Inferior parietal cortex (tissue), 1 donor: ENCODE measurements at regions not wholly inside any gene's neighbourhood (a gene's known extent, or its start where the extent isn't known, plus 50 kb on each side); places are given as distances from the start of the nearest gene placed in this dataset.
"Not testable (repeated sequence)": the region's sequence is repeated elsewhere in the genome, so short reads cannot be mapped to it uniquely, and the experiment has no call there.

Experiments used
- DNase-seq: peaks from one replicate; pipeline ENCODE4 v3.0.0-alpha.2; 2016; ENCODE audit errors: extremely low spot score

GRCh38 chr5:26553079-26553478 lies 485.3 kb downstream of the CDH9 start:
- DNase-seq, result no peak

DNA sequence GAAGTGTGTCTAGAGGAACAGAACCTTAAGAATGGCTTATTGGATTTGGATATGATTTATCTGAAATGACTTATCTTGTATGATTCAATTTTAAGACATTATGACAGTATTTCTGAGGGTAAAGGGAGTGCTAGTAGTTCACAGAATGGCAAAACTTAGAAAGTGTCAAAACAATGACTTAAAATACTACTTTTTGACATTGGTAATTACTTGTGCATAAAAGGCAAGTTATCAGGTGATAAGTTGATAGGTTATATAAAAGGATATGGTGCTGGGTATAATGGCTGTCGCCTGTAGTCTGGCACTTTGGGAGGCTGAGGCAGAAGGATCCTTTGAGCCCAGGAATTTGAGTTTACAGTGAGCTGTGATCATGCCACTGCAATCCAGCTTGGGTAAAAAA lies 494.4 kb downstream of the CDH9 start:
- DNase-seq, result no peak

DNA sequence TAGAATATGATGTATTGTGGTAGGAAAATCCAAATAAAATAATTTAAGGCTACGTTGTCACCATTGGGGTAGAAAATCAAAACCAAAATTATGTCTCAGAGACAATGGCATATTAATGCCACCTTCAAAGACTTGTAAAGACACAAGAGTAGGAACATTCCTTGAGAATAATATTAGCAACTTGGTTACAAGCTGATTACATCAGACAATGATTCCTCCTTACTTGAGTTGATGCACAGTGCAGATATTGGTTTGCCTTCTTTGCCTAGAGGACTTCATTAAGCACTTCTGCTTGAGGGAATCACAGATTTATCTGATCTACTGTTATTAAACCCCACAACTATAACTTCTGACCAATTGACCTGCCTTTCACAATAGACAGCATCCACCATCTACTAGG lies 500.2 kb downstream of the CDH9 start:
- DNase-seq, result no peak

- no peak for DNase-seq
Measured at GRCh38 chr5:26535215-26535614, 503.2 kb downstream of the CDH9 start.

GRCh38 chr5:26530305-26530704 lies 508.1 kb downstream of the CDH9 start:
- no peak for DNase-seq

- DNase-seq, result no peak
Measured at GRCh38 chr5:26519245-26519644, 519.1 kb downstream of the CDH9 start.

GRCh38 chr5:26518065-26518464 lies 520.3 kb downstream of the CDH9 start:
- no peak for DNase-seq

DNA sequence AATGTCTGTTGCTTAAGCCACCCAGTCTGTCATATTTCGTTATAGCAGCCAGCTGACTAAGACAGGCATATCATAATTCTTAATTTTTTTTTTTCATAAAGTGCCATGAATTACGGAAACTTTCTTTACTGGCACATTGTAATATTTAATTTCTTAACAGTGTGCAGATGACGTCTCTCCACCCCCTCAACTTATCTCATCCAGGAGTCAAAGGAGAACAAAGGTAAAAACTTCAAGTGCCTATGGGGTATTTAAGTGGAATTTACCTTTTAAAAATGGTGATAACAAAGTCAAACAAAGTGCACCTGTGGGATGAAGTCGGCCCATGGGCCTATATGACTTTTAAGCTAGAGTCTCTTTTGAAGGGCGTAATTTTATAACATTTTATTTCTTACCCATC lies 539.4 kb downstream of the CDH9 start:
- no peak for DNase-seq

DNA sequence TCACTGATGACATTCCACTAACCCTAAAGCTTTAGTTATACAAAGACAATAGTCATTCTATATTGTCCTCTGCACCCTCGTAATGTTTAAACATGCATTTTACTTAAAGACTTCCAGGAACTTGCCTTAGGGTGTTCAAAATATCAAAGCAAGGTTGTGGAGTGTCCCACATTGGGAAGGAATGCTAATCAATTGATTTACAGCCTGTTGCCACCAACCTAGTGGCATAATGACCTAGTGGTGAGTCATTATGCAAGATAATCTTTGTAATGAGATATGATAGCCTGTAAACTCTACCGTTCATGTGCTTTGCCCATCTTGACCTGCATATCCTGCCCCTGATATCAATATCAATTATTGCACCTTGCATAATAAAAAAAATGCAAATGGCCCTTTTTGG lies 542.9 kb downstream of the CDH9 start:
- DNase-seq, result no peak

DNA sequence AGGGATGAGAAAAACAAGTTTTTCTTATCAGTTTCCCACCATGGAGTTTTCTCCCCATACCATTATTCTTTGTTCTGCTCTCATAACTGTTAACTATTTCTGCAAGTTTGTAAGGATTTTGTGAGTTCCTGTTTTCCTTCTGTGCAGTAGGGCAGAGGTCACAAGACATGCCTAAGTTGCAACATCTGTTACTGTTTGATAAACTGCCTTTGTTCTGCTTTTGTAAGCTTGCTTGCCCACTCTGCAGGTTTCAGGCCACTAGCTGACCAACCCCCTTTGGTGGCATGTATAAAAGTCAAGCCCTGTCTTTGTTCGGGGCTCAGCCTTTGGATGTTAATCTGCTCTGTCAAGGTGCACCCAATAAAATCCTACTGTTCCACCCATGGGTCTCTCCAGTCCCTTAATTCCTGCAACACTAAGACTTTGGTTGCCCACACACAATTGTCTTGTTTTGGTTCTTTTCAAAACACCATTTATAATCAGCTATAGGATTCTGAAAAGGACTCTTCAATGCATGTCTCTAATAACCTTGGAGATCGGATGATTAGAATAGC lies 545.4 kb downstream of the CDH9 start:
- no peak for DNase-seq

GRCh38 chr5:26487553-26487952 lies 550.8 kb downstream of the CDH9 start:
- no peak for DNase-seq

- DNase-seq, result no peak
Measured at GRCh38 chr5:26486631-26487030, 551.8 kb downstream of the CDH9 start.

DNA sequence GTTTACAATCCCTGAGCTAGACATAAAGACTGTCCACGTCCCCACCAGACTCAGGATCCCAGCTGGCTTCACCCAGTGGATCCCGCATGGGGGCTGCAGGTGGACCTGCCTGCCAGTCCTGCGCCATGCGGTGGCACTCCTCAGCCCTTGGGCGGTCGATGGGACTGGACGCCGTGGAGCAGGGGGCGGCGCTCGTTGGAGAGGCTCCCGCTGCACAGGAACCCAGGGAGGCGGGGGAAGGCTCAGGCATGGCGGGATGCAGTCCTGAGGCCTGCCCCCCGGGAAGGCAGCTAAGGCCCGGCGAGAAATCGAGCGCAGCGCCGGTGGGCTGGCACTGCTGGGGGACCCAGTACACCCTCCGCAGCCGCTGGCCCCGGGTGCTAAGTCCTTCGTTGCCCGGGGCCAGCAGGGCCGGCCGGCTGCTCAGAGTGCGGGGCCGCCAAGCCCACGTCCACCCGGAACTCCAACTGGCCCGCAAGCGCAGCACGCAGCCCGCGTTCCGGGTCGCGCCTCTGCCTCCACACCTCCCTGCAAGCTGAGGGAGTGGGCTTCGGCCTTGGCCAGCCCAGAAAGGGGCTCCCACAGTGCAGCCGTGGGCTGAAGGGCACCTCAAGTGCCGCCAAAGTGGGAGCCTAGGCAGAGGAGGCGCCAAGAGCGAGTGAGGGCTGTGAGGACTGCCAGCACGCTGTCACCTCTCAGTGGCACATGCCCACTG lies 553.1 kb downstream of the CDH9 start:
- not testable (repeated sequence) for DNase-seq

- peak; percentile 63 for DNase-seq
Measured at GRCh38 chr5:26482810-26483375, 555.5 kb downstream of the CDH9 start.

DNA sequence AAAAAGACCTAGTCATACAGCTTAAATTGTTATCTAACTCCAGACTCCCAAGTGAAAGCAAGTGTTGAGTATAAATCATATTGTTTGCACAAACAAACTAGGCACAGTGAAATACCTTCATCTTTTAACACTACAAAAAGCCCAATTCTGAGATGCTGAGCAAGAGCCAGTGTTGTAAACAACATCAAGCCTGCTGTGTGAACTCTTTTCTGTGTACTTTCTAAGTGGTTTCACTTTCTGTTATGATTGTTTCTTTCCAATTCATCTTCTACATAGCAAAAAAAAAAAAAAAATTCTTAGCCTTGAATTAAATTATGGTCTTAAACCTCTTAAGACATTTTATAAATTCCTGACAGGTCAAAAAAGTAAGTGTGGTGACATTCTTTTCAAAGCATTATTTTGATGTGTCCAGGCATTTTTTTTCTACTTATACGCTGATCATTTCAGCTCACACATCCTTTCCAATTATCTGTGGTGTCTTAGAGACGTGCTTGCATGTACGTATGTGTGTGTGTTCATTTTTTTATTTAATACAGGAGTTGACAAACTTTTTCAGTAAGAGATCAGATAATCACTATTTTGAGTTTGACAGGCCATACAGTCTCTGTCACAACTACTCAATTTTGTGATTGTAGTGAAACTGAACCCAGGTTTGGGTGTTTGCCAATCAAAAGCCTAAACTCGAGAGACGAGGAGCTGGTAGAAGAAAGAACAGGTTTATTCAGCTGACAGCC lies 556.1 kb downstream of the CDH9 start:
- DNase-seq, result no peak

DNA sequence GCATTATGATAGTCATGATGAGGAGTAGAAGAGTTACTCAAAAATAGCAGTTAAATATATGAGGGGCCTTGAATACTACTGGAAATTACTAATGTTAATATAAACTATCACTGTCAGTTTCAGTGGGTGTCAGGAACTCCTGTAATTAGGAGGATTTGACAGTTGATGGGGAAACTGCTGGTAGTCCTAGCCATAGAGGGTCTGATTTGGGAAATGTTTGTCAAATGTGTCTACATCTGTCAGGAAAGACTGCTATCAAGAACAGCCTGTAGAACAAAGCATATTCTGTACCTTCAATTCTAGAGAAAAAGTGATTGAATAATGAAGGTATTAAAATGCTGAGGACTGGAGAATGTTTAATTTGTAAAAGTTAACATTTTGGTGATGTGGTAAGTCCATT lies 567.9 kb downstream of the CDH9 start:
- no peak for DNase-seq

- DNase-seq, result no peak
Measured at GRCh38 chr5:26439121-26439520, 599.3 kb downstream of the CDH9 start.

DNA sequence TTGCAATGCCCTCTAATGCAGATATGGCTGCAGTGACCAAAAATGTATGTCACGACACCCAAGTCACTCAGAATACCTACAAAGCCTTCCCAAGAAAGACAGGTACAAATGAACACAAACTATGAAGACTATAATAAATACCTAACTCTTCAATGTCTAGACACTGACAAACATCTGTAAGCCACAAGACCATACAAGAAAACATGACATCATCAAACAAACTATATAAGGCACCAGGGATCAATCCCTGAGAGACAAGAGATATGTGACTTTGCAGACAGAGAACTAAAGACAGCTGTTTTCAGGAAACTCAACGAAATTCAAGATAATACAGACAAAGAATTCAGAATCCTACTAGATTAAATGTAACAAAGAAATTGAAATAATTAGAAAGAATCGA lies 603.7 kb downstream of the CDH9 start:
- no peak for DNase-seq

DNA sequence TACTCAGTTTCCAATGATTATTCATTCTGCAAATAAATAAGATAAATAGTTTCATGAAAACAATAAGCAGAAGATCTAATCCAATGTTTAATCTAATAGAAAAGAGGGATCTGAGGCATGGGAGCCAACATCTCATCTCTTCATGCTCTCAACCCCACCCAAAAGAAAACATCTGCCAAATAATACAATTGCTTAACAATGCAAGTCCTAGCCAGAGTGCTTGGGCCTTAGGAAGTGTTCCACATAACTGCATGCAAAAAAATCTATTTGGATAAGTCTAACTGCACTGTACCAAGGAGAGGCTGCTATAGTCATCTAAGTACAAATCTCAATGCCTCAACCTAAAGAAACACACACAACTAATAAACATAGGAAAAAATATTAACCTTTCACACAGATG lies 606.0 kb downstream of the CDH9 start:
- no peak for DNase-seq

GRCh38 chr5:26430323-26430722 lies 608.1 kb downstream of the CDH9 start:
- DNase-seq, result no peak

- no peak for DNase-seq
Measured at GRCh38 chr5:26427281-26427680, 611.1 kb downstream of the CDH9 start.

GRCh38 chr5:26419987-26420386 lies 618.4 kb downstream of the CDH9 start:
- DNase-seq, result no peak

GRCh38 chr5:26416911-26417310 lies 621.5 kb downstream of the CDH9 start:
- DNase-seq, result no peak
